DND-41 (cell line): ENCODE measurements at regions not wholly inside any gene's neighbourhood (a gene's known extent, or its start where the extent isn't known, plus 50 kb on each side); places are given as distances from the start of the nearest gene placed in this dataset.

Source experiments
- ATAC-seq: fragments of 200-7000 bp; cut with Tn5 transposase; 3 replicates; pipeline ENCODE4 v1.9.1; 2021; ENCODE audit warnings: low read depth; ENCODE audit not compliant: insufficient read depth
- DNase-seq: peaks from one replicate; pipeline ENCODE4 v3.0.0-alpha.2; 2020
- H2AFZ ChIP-seq: 2 replicates; pipeline ENCODE4 v1.6.0; 2012; ENCODE audit warnings: low read depth, low read length
- H3K27ac ChIP-seq: 2 replicates; pipeline ENCODE4 v1.5.1; 2012; ENCODE audit warnings: low read length, inconsistent platforms
- H3K27me3 ChIP-seq: fragments of 200-600 bp; sonication (generic); 2 replicates; pipeline ENCODE4 v1.6.0; 2012; ENCODE audit warnings: low read length, mild to moderate bottlenecking, inconsistent platforms; ENCODE audit not compliant: insufficient read depth, poor library complexity
- H3K36me3 ChIP-seq: 2 replicates; pipeline ENCODE4 v1.5.1; 2012; ENCODE audit warnings: low read length, inconsistent platforms; ENCODE audit not compliant: insufficient read depth
- H3K4me1 ChIP-seq: 2 replicates; pipeline ENCODE4 v1.5.1; 2012; ENCODE audit warnings: mild to moderate bottlenecking, low read length; ENCODE audit not compliant: insufficient read depth
- H3K4me2 ChIP-seq: 2 replicates; pipeline ENCODE4 v1.6.0; 2012; ENCODE audit warnings: mild to moderate bottlenecking, moderate library complexity, low read length, inconsistent platforms; ENCODE audit not compliant: insufficient read depth
- H3K4me3 ChIP-seq, 2 experiments: fragments of 200-600 bp in 1 of 2; shearing (Covaris generic) in 1 of 2; 2 replicates each; pipeline ENCODE4 v1.5.1; 2012 to 2016; ENCODE audit warnings: inconsistent platforms in 2 of 2, low read length in 2 of 2, mild to moderate bottlenecking in 2 of 2, low read depth in 1 of 2, moderate library complexity in 1 of 2
- H3K79me2 ChIP-seq: 2 replicates; pipeline ENCODE4 v1.6.0; 2012; ENCODE audit warnings: low read length, inconsistent platforms; ENCODE audit not compliant: insufficient read depth
- H3K9ac ChIP-seq: 2 replicates; pipeline ENCODE4 v1.6.0; 2012; ENCODE audit warnings: low read depth, mild to moderate bottlenecking, inconsistent platforms, low read length, moderate library complexity
- H3K9me3 ChIP-seq: 2 replicates; pipeline ENCODE4 v1.5.1; 2012; ENCODE audit warnings: low read length, moderate library complexity, mild to moderate bottlenecking, inconsistent platforms; ENCODE audit not compliant: insufficient read depth, severe bottlenecking
- H4K20me1 ChIP-seq: 2 replicates; pipeline ENCODE4 v1.6.0; 2012; ENCODE audit warnings: low read length; ENCODE audit not compliant: insufficient read depth
- EZH2 ChIP-seq: IDR thresholded peaks from 3 replicates; pipeline ENCODE4 v1.6.1; 2012; ENCODE audit warnings: borderline replicate concordance, low read depth, mild to moderate bottlenecking, moderate library complexity, low read length, inconsistent platforms; ENCODE audit not compliant: severe bottlenecking
- TF ChIP-seq, protein P1 (sequence below): IDR thresholded peaks from 2 replicates; pipeline ENCODE4 v1.5.1; 2012; ENCODE audit warnings: borderline replicate concordance, low read length, moderate library complexity, mild to moderate bottlenecking; ENCODE audit not compliant: poor library complexity, severe bottlenecking; ENCODE audit errors: extremely low read depth

DNA sequence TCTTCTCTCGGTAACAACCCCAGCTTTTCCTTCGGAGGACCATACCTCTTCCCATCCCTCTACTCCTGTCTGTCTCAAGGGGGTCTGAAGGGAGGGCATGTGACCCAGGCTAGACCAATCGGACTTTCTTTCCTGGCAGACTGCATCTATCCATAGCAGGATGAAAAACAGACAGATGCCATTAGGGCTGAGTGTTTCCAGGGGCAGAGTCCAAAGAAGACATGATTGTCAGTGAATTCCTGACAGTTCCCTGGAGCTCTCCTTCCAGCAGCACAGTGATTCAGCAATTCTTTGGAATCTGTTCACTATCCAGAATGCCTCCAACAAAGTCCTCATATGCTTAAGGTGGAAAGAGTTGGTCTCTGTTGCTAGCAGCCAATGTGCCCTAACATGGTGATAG, 189.8 kb downstream of the KCTD12 start:
- Histone ChIP-seq H4K20me1 (no peaks in the 10 kb centered on the region), H3K4me3 (no peak overlapping the region), H3K4me1 (no peaks in the 10 kb centered on the region), H3K9ac (no peak overlapping the region), H3K9me3 (no peaks in the 10 kb centered on the region), H3K36me3 (no peaks in the 10 kb centered on the region), H3K79me2 (no peaks in the 10 kb centered on the region), H3K27me3 (no peaks in the 10 kb centered on the region), H3K4me2 (no peak overlapping the region), H2AFZ (no peak overlapping the region), H3K27ac (no peak overlapping the region)
- DNase-seq = no peak
- ATAC-seq = no peak
- no peak for TF ChIP-seq EZH2
- TF ChIP-seq, protein P1, sequence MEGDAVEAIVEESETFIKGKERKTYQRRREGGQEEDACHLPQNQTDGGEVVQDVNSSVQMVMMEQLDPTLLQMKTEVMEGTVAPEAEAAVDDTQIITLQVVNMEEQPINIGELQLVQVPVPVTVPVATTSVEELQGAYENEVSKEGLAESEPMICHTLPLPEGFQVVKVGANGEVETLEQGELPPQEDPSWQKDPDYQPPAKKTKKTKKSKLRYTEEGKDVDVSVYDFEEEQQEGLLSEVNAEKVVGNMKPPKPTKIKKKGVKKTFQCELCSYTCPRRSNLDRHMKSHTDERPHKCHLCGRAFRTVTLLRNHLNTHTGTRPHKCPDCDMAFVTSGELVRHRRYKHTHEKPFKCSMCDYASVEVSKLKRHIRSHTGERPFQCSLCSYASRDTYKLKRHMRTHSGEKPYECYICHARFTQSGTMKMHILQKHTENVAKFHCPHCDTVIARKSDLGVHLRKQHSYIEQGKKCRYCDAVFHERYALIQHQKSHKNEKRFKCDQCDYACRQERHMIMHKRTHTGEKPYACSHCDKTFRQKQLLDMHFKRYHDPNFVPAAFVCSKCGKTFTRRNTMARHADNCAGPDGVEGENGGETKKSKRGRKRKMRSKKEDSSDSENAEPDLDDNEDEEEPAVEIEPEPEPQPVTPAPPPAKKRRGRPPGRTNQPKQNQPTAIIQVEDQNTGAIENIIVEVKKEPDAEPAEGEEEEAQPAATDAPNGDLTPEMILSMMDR = no peak

DNA sequence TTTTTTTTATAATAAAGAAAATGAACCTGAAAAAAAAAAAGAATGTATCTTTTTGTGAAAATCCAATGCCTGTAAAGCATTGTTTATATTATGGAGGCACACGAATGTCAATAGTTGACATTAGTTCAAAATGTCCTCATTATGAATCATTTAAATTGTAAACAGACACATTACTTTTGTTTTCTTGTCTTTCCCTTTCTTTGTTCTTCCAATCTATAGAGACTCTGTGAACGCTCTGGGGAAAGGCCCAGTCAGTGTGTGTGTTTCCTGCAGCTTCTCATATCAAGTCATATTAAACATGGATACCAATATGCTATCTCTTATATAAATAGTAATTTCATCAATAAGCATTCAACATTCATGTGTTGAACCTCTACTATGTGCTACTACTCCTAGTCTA, 193.1 kb downstream of the KCTD12 start:
- Histone ChIP-seq H3K4me1 (no peaks in the 10 kb centered on the region), H4K20me1 (no peaks in the 10 kb centered on the region), H3K9ac (no peak overlapping the region), H2AFZ (no peak overlapping the region), H3K27me3 (no peaks in the 10 kb centered on the region), H3K4me2 (no peak overlapping the region), H3K79me2 (no peaks in the 10 kb centered on the region), H3K4me3 (no peak overlapping the region), H3K27ac (no peak overlapping the region), H3K36me3 (no peaks in the 10 kb centered on the region), H3K9me3 (no peaks in the 10 kb centered on the region)
- TF ChIP-seq EZH2 = no peak
- TF ChIP-seq, protein P1 = no peak
- no peak for DNase-seq
- ATAC-seq = no peak

DNA sequence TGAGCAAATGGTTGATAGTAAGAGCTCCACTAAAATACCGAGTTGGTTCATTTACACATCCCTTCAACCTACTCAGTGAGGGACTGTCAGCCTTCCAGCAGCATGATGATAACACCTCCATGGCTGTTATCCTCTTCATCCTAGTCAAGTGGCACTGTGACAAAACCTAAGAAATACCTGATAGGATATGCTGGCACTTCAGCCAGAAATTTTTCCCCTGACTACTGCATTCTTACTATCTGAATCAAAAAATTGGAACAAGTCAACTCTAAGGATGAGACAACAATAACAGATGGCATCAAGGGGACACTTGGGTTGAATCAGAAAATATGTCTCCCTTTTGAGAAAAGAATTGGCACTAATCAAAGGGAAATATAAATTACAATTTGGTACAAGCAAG, 193.9 kb downstream of the KCTD12 start:
- no peaks in the 10 kb centered on the region for H3K4me1 ChIP-seq
- H3K27ac ChIP-seq = no peak overlapping the region
- ATAC-seq (no peak), DNase-seq (no peak)
- H3K36me3 ChIP-seq = no peaks in the 10 kb centered on the region
- H2AFZ ChIP-seq = no peak overlapping the region
- H3K9ac ChIP-seq = no peak overlapping the region
- no peak for TF ChIP-seq EZH2
- TF ChIP-seq, protein P1 = no peak
- no peak overlapping the region for H3K4me2 ChIP-seq
- H3K79me2 ChIP-seq = no peaks in the 10 kb centered on the region
- no peaks in the 10 kb centered on the region for H4K20me1 ChIP-seq
- no peak overlapping the region for H3K4me3 ChIP-seq
- H3K27me3 ChIP-seq = no peaks in the 10 kb centered on the region
- no peaks in the 10 kb centered on the region for H3K9me3 ChIP-seq

- no peaks in the 10 kb centered on the region for H3K27me3 ChIP-seq
- no peak overlapping the region for H3K4me3 ChIP-seq
- H3K79me2 ChIP-seq = no peaks in the 10 kb centered on the region
- H4K20me1 ChIP-seq = no peaks in the 10 kb centered on the region
- ATAC-seq (no peak), DNase-seq (no peak)
- no peak overlapping the region for H3K4me2 ChIP-seq
- no peak overlapping the region for H3K27ac ChIP-seq
- H2AFZ ChIP-seq = no peak overlapping the region
- TF ChIP-seq, protein P1 = no peak
- no peak for TF ChIP-seq EZH2
- H3K9me3 ChIP-seq = no peaks in the 10 kb centered on the region
- H3K4me1 ChIP-seq = no peaks in the 10 kb centered on the region
- no peaks in the 10 kb centered on the region for H3K36me3 ChIP-seq
- H3K9ac ChIP-seq = no peak overlapping the region
Observed at GRCh38 chr13:76690611-76691010, 195.6 kb downstream of the KCTD12 start.
